Stomach (tissue), 4 donors: ENCODE measurements at regions not wholly inside any gene's neighbourhood (a gene's known extent, or its start where the extent isn't known, plus 50 kb on each side); places are given as distances from the start of the nearest gene placed in this dataset.

ENCODE experiments used
- CTCF ChIP-seq, 7 experiments: fragments of 450-650 bp in 4 of 7; fragments of 200-600 bp in 3 of 7; sonication (generic) in 3 of 7; IDR thresholded peaks; one replicate each; pipeline ENCODE4 v1.5.1; 2016 to 2019; ENCODE audit warnings: antibody characterized with exemption in 7 of 7, control low read depth in 2 of 7, mild to moderate bottlenecking in 1 of 7
- POLR2AphosphoS5 ChIP-seq, 3 donors: sonication (generic); formaldehyde crosslinking; IDR thresholded peaks; one replicate each; pipeline ENCODE4 v1.6.1; 2016; ENCODE audit warnings: antibody characterized with exemption in 3 of 3

- TF ChIP-seq CTCF (IDR thresholded peaks at IDR 0.05), result no peak
- TF ChIP-seq POLR2AphosphoS5 (IDR thresholded peaks at IDR 0.05), result no peak
Observed at GRCh38 chr9:31355159-31355882, 1029.1 kb upstream of the ACO1 start.
